HG03095 (cell line): ENCODE measurements at regions not wholly inside any gene's neighbourhood (a gene's known extent, or its start where the extent isn't known, plus 50 kb on each side); places are given as distances from the start of the nearest gene placed in this dataset.

ENCODE experiments used
- ATAC-seq: cut with Tn5 transposase; IDR thresholded peaks from one replicate; pipeline ENCODE4 v1.9.1; 2021; ENCODE audit warnings: moderate library complexity; ENCODE audit not compliant: unreplicated experiment

DNA sequence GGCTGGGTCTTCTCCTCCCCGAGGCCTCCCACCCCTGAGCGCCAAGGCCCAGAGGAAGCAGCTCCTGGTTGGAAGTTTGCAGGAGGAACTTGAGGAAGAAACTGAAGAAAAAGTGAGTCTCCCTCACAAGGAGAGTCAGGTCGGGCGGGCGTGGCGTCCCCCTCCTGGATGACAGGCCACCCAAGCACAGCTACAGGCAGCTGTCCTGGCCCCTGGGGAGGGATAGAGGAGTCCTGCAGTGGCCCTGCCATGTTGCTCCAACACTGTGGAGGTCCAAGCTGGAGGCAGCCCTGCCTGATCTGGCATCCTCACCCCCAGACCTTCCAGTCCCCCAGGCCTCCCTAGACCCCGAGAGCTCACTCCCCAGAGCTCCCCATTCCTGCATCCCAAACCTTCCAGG, 1150.1 kb downstream of the BRD1 start:
- ATAC-seq: no peak

- ATAC-seq: no peak
These were observed 1150.5 kb downstream of the BRD1 start for GRCh38 chr22:48677168-48677520.

GRCh38 chr22:48676266-48677167, 1151.2 kb downstream of the BRD1 start:
- ATAC-seq: no peak

DNA sequence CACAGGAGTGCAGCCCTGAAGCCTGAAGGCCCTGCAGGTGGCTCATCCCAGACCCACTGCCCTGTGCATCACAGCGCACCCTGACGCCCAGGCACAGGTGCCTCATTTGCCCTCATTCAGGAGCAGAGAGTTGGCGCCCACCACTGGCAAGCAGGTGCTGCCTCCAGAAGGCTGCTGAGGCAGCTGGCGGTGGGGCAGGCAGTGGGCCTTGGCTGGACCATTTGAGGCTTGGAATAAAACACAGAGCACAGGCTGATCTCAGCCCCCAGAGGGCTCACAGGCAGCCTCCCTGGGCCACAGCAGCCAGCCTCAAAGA, 1151.9 kb downstream of the BRD1 start:
- ATAC-seq: no peak

DNA sequence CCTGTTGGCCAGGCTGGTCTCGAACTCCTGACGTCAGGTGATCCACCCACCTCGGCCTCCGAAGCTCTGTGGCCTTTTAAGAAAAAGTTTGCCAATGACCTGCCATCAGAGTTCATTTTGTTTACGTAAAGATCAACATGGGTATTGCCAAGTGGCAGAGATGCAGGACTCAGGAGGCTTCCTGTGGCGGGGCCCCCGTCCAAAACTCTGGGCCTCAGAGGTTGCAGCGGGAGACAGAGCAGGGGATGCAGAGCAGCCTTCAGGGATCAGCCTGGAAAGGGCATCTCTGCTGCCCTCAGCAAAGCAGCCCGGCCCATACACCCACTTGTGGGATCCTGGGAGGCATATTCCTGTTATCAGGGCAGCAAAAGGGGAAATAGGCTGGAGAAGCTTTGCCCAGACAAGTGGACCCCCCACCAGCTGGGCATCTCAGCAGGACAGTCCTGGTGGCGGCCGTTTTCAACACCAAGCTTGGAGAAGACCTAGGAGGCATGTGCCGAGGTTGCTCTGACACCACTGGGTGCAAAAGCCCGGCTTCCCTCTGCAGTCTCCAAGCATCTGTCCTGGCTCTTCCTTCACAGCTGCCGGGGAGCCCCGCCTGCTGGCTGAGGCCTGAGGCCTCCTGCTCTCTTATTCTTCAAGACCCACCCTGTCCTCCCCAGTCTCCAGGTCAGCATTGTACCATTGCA, 1152.4 kb downstream of the BRD1 start:
- no peak for ATAC-seq

- ATAC-seq: no peak
These were observed 1153.7 kb downstream of the BRD1 start for GRCh38 chr22:48673806-48674500.

- no peak for ATAC-seq
These were observed 1155.3 kb downstream of the BRD1 start for GRCh38 chr22:48672387-48672786.

DNA sequence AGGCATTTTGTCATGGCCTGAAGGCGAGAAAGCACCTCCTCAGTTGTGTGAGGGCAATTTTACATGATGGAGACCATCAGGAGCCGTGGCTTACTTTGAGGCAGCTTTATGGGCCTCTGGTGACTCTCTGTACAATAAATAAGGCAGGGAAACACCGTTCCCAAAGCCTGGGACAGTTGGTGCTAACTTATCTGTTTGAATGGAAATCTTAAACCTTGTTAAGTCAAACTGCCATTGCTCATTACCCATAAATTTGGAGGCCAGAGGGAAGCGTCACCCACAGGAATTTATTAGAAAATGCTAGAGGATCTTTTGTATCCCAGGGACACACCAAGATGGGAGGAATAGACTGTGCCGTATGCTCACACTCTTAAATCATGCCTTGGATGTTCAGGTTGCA, 1156.9 kb downstream of the BRD1 start:
- ATAC-seq: no peak

DNA sequence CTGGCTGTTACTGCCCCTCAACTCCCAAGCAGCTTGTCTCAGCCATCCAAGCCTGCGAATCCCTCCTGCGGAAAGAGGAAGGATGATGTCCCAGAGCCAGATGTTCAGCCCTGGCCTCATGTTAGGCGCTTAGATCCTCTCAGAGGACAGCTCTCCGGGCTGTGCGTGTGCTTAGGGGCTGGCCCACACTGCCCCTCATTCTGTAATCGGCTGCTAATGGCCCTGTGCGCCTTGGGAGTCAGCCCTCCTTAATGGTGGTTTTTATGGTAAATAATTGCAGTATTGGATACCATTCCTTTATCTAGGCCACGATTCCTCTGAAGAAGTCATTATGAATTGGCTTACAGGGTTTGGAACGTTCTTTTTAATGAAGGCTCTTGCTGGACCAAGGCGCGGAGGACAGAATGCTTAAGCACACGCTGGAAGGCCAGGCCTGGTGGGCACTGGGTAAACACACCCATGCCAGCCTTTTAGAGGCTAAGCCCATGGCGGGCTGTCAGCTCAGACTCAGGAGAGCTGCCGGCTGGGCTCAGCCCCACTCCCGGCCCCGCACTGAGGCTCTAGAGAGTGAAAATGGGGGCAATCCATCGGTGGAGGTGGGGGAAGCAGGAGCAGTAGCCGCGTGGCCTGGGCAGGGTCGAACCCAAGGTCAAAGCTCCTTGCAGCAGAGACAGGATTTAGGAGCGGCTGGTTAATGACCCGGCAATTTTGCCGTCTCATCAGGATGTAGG, 1157.5 kb downstream of the BRD1 start:
- no peak for ATAC-seq

GRCh38 chr22:48669226-48669625, 1158.4 kb downstream of the BRD1 start:
- no peak for ATAC-seq

DNA sequence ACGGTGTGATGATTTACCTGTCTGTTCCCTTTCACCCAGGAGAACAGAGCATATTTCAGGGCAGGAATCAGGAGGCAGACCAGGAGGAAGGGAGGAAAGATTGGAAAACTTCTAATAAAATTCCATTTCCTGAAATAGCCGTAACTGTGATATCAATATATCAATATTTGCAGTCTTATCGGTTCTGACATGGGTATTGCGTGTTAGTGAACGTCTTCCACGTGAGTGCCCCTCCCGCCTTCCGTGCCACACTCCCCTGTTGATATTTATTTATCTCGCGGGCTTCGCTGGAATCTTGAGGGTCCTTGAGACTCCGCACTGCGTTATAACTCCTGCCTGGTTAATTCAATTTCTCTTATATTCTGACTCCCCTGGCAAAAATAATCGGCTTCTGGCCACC, 1160.4 kb downstream of the BRD1 start:
- ATAC-seq: no peak

GRCh38 chr22:48666620-48667019, 1161.1 kb downstream of the BRD1 start:
- ATAC-seq: no peak

DNA sequence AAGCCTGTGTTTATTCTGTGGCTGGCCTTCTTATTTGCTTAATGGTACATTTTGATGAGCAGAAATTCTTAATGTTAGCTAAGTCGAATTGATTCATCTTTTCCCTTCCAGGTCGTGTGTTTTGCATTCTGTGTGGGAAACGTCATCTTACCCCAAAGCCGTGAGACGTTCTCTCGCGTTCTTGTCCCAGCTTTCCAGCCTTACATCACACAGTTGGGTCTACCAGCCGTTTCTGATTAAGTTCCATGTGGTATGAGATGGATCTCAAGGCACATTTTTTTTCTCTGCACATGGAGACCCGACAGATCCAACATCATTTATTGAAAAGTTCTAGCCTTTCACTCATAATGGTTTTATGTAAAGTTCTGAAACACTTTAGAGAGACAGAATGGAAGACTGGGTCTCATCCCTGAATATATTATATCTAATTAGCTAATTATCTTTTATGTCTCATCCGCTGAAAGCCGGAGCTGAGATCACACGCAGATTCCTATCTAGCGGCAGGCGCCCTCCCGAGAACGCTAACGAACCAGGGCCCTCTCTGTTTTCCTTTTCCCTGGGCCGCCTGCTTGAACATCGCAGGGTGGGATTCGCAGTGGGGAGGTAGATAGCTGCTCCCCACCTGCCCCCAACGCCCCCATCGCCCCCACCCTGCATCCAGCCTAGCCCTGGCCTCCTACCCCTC, 1162.2 kb downstream of the BRD1 start:
- no peak for ATAC-seq

- no peak for ATAC-seq
These were observed 1163.1 kb downstream of the BRD1 start for GRCh38 chr22:48664586-48664985.

DNA sequence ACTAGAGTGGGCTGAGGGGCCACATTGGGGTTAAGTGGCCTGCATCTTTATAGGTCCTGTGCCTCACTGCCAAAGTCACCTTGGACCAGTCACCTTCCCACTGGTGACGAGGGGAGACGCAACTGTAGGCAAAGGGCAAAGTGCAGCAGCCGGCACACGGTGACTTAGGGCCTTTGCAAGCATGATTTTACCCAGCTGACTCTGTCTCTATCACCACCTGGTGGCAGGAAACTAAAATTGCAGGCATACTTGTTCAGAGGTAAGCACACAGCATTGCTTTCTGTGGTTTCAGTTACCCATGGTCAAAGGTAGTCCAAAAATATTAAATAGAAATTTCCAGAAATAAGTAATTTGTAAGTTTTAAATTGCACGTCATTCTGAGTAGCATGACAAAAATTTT, 1164.4 kb downstream of the BRD1 start:
- ATAC-seq: no peak

- ATAC-seq: no peak
These were observed 1165.1 kb downstream of the BRD1 start for GRCh38 chr22:48662476-48663135.

- no peak for ATAC-seq
These were observed 1165.7 kb downstream of the BRD1 start for GRCh38 chr22:48661984-48662383.

GRCh38 chr22:48660790-48661740, 1166.6 kb downstream of the BRD1 start:
- no peak for ATAC-seq
